HG03575 (cell line): ENCODE measurements at regions not wholly inside any gene's neighbourhood (a gene's known extent, or its start where the extent isn't known, plus 50 kb on each side); places are given as distances from the start of the nearest gene placed in this dataset.

Source experiments
- ATAC-seq: cut with Tn5 transposase; IDR thresholded peaks from one replicate; pipeline ENCODE4 v1.9.1; 2021; ENCODE audit not compliant: unreplicated experiment, insufficient number of reproducible peaks, low FRiP score; ENCODE audit errors: extremely low read depth

DNA sequence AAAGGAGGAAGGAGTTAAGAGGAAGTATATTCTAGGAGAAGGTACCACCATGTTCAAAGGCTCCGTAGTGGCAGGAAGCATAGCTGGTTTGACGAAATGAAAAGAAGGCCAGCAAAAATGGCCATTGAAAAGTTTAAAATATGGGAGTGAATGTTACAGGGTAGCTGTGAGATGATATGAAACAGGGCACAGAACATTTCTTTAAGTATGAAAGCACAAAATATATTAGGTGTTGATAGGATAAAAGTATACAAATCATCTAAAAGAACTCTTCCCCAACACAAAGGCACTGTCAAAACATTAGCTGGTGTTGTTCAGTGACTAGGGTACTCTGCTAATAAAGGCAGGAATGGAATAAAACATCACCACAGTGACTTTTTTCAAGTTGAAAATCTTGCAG, 216.2 kb downstream of the LRRN1 start:
- no peak for ATAC-seq

DNA sequence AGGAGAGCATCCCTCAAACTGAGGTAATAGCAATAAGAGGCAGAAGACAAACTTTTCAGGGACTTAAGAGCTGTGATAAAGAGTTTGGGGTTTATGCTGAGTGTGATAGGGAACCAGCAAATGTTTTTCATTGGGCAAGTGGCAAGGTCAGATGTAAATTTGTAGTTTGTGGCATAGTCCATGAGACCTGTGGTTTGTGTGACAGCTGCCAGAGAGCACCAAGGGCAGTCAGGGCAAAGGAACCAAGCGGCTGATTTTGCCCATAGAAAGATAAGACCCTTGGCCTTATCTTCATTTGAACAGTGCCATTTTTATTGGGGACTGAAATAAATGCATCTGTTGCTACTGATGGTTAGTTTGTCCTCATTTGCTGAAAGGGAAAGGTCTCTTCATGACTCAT, 220.3 kb downstream of the LRRN1 start:
- ATAC-seq = no peak

DNA sequence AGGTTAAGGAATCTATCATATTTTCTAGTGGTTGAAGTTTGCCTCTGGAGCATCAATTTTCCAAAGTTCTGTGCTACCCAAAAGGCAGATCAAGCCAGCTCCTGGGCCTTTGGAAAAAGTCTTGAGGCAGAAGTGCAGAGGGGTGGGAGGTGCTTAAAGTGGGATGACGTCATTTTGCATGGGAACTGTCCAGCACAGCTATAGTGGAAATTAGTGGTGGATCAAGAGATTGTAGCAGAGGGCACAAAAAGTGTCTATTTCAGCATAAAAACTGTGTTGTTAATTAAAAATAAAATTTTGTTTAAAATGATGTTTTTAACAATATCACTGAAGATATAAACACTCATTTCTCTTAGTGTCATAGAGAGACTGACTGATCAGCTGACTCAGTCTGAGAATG, 221.9 kb downstream of the LRRN1 start:
- ATAC-seq = no peak

DNA sequence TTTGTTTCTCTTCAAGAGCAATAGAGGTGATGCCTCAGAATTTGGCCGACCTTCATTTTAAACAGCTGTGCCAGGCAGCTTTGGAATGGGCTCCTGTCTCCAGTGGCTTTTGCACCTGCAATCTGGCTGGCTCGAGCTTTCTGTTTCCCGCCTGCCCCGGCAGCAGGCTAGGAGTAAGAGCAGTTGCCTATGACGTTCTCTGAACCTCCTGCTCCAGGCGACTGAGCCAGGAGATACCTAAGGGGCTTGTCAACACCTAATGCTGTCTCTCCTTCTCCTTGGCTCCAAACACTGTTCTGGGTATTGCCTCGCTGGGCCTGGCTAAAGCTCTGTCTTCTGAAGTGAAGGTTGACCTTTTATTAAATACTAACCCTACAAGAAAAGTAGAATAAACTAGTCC, 229.9 kb downstream of the LRRN1 start:
- no peak for ATAC-seq

DNA sequence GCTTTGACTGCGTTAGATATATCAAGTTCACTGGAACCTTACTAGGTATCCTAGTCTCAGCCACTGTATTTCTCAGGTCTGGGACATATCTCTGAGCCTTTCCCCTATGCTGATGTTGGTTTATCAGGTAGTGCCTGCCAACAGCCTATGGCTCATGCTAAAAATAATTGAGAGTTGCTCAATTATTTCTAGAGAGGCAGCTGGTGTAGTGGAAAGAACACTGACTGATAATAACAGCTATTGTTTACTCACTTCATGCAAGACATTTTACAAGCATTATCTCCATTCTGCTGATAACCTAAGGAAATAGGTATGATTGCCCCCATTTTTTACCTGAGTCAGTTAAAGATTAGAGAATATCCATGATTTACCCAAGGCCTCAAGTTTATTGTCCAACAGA, 231.4 kb downstream of the LRRN1 start:
- no peak for ATAC-seq

DNA sequence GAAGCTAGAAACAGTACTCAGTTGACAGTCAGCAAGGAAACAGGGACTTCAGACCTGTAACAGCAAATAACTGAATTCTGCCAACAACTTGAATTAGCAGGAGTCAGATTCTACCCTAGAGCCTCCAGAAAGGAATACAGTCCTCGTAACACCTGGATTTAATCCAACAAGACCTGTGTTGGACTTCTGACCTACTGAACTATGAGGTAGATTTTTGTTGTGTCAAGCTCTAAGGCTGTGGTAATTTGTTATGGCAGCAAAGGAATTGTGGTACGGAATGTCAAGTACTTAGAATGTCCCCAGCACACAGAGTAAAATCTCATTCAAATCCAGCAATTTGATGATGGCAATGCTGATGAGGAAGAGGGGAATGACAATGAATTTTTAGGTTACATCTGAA, 234.1 kb downstream of the LRRN1 start:
- no peak for ATAC-seq

DNA sequence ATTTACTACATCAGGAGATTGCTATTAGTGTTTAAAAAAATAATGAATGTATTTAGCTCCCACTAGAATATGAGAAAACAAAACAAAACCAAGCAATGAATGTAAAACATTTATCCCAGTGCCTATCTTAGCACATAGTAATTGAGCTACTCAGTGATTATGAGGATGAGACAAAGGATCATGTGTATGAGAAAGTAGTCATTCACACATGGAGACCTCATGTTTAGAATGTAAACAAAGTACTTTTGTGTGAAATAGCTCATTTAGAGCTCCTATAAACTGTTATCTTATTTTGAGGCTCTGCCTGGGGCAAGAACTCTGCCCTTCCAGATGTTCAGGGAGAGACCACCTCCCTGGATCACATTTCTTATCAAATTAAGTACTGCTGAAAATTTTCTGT, 236.8 kb downstream of the LRRN1 start:
- ATAC-seq = no peak

DNA sequence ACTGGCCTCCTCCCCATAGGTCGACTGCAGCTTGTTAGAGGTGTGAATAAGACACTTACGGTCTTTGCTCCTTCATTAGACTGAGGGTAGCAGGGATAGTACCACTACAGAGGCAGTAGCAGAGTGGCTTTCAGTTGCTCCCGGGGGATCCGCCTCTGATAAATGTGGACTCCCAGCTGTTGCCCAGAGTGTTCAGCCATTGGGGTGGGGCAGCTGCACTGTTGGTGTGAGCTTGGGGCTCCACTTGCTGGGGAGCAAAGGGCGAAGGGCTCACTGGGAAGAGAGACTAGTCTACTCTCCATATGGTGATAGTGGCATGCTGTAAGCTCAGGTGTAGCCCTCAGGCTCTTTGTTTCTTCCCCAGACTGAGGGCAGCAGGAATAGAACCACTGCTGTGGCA, 239.1 kb downstream of the LRRN1 start:
- ATAC-seq = no peak

DNA sequence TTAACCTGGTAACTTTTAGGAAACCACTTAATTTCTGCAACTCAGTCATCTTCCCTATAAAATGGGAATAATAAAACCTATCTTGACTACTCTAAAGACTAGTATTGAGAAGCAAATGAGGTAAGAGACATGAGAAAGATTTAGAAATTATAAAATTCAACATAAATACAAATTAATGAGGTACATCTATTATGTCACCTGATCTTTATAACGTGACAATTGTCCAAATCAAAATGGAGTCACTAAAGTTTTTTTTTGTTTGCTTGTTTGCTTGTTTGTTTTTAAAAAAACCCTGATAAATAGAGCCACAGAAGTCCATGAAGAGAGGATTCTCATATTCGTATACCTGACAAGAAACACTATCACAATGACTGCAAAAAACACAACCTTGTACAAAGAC, 242.8 kb downstream of the LRRN1 start:
- ATAC-seq = no peak

DNA sequence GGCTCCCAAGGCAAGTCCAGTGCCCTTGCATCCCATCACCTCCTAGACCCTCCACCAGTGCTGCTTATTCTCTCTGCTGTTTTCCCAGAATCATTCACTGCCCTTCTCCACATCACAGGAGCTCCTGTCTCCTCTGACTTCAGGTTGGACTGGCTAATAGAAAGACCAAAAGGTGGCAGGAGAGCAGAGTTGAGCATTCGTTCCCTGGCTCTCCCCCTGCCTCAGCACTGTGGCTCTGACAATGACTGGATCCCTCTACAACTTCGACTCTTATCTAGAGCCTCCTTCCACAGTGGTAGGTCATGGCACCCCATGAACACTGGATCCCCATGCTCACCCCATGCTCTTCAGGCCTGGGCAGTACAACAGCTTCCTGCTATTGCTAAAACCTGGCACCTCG, 243.6 kb downstream of the LRRN1 start:
- ATAC-seq = no peak

DNA sequence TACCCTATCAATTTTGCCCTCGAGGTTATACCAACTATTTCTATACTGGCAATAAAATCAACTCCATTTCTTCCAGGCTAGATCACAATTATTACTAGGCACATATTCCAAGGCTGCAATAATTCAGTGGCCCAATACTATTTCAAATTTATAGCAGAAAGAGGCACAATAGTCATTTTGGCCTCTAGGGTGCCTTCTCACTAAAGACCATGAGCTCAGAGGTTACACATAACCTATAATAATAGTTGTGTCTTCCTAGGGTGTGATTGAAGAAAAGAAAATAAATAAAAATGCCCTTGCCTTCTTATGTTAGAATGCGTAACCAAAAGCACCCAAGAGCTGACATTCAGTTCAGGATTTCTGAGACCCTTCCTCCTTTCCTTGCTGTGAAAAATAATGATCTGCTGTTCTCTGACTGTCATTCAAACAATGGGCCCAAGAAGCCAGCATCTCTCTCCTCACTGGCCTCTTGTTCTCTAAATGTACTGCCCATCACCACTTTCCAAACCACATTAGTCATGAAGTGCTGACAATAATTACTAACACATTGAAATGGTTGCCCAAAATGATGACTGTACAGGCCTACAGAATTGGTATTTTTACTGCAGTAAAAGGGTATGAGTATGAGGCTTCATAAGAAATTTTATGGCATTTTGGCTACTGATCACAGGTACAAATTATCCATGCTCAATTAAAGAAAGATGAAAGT, 244.8 kb downstream of the LRRN1 start:
- no peak for ATAC-seq

DNA sequence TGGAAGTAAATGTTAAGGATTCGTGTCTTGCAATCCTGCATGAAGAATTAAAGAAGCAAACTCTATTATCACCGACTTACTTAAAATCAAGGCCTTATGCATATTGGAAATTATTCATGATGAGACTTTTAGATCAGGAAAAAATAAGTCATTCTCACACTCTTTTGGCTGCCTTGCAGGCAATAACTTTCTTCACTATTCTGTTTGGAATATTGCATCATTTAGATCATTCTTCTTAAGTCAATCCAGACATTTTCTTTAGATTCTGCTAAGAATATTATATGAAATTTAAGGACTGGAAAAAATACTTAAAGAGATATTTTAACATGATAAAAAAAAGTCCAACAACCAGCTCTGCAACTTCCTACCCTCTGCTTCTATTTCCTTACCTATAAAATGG, 245.4 kb downstream of the LRRN1 start:
- no peak for ATAC-seq

DNA sequence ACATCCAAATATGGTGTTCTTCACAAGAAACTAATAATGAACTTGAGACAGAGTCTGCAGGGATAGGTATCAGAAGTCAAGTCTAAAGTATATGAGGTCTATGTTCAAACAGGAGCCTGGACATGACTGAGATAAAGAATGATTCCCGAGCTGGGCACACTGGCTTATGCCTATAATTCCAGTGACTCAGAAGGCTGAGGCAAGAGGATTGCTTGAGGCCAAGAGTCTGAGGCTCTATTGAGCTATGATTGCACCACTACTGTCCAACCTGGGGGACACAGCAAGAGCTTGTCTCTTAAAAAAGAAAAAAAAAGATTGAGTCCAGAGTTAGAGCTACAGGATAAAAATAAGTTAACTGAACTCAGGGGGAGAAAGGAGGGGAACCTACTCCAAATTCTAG, 246.5 kb downstream of the LRRN1 start:
- ATAC-seq = no peak

DNA sequence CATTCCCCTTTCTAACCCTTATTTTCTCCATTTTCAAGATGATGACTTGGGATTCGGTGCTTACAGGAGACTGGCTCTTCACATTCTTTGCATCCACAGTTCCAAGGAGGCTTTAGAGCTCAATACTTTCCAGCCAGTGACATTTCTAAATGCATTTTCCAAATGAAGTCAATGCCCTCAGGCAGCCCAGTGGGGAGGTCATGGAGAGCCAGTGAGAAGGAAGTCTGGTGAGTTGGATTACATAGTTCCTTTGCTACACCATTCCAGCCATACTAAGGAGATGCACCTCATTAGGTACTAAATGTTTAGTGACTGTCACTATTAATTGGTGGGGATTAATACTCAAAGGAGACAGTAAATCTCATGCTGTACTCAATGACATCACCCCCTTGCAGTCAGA, 248.1 kb downstream of the LRRN1 start:
- ATAC-seq = no peak

DNA sequence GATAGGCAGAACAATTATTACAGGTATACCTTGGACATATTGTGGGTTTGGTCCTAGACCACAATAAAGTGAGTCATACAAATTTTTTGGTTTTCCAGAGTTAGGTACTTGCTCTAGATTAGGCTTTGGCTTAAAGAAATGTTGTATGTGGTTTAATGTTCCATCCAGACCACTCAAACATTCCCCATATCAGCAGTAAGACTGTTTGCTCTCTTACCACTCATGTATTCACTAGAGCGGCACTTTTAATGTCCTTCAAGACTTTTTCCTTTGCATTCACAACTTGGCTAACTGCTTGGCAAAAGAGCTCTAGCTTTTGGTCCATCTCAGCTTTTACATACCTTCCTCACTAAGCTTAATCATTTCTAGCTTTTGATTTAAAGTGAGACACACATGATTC, 250.5 kb upstream of the SETMAR start:
- no peak for ATAC-seq

DNA sequence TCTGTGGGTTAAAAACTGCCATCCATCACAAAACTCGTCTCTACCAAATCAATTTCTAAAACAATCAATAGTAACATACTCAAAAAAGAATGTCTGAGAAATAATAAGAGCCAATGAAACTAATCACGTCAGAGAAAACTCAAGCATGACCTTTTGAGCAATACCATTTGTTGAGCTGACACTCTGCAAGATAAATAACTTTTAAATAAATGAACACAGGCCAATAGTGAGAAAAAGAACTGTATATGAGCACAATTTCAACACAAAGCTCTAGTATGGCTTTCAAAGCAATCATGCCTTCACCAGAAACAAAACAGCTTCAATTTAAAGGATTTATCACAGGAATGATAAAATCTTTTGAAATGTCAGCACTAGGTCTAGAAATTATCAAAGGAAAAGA, 249.2 kb upstream of the SETMAR start:
- no peak for ATAC-seq

DNA sequence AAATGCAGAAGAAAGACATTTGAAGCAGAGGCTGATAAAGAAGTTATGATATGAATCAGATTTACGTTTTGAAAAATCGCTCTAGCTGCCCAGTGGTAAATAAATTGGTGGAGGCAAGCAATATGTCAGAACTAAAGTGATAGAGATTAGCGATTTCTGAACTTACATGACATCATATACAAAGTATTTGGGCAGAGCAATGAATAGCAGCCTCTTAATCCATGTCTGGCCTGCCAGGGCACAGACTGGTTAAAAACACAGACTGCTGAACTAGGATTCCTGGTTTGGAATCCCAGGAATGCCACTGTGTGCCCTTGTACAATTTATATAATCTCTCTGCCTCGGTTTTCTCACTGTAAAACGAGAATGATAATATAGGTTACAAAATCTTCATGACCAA, 243.1 kb upstream of the SETMAR start:
- ATAC-seq = no peak

DNA sequence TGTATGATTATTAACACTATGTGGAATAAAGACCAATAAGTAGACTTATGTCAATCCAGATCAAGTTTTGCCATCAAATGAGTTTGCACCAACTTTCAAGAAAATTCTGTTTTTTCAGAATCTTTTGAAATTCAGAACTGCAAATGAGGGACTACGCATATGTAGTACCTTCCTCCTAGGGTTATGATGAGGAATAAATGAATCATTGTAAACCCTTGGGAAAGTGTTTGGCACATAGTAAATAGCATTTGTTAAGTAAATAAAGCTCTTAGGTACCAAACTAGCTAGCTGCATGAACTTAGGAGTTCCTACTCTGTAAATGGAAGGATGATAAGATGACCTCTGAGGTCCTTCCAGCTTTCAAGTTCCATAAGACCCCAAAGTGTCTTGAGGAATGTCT, 242.6 kb upstream of the SETMAR start:
- ATAC-seq = no peak

DNA sequence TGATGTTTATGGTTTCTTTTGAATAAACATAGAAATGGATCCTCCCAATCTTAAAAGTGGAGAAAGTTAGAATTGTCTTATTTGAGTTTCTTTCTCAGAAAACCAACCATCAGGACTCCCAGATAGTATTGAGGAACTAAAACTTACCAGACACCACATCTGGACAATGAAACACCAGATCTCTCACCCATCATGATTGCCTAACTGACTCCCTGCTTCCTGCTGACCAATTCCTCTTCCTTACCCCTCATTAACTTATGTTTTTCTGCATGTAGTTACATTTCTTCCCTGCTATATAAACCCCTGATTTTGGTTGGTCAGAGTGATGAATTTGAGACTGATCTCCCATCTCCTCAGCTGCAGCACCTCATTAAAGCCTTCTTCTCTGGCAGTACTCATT, 242.0 kb upstream of the SETMAR start:
- no peak for ATAC-seq

DNA sequence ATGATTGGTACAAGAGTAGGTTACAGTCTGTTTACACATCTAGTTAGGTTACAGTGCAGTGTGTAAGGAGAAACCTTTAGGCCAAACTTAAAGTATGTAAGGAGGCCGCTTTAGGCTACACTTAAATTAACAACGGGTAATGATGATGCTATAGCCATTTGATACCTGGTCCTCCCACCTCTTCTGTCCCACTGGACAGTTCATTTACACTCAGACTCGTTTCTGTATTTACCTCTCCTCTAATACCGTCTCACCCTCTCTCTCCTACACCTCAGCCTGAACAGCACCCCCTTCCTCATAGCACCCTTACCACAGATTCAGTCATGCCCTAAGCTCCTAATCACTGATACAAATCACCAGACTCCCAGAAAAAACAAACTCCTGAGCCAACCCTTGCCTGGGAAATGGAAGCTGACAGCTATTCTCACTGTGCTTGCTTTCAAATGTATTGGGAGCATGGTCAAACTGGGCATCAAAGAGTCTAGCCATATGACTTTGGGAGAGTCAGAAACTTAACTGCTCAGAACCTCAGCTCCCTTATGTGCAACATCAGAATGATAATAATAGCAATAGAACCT, 241.3 kb upstream of the SETMAR start:
- no peak for ATAC-seq

DNA sequence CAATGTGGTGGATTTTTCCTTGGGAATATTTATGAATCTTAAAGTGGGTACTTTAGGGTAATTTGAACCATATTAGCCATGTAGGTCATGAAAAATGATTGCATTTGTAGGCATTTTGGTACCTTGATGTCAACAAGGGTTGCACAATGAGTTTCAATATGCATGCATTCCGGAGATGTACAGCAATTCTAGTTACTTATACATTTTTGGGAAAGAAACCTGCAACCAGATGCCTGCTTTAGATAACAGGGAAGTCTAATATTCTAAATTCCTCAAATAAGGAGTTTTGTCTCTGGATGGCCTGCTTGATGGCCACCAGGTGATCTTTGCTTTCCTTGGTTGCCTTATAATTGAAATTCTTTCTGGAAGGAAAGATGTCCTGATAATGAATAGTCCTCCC, 240.5 kb upstream of the SETMAR start:
- no peak for ATAC-seq
